ENCODE measurements at regions not wholly inside any gene's neighbourhood (a gene's known extent, or its start where the extent isn't known, plus 50 kb on each side); places are given as distances from the start of the nearest gene placed in this dataset.
"Not testable (repeated sequence)": the region's sequence is repeated elsewhere in the genome, so short reads cannot be mapped to it uniquely, and the experiment has no call there.

DNA sequence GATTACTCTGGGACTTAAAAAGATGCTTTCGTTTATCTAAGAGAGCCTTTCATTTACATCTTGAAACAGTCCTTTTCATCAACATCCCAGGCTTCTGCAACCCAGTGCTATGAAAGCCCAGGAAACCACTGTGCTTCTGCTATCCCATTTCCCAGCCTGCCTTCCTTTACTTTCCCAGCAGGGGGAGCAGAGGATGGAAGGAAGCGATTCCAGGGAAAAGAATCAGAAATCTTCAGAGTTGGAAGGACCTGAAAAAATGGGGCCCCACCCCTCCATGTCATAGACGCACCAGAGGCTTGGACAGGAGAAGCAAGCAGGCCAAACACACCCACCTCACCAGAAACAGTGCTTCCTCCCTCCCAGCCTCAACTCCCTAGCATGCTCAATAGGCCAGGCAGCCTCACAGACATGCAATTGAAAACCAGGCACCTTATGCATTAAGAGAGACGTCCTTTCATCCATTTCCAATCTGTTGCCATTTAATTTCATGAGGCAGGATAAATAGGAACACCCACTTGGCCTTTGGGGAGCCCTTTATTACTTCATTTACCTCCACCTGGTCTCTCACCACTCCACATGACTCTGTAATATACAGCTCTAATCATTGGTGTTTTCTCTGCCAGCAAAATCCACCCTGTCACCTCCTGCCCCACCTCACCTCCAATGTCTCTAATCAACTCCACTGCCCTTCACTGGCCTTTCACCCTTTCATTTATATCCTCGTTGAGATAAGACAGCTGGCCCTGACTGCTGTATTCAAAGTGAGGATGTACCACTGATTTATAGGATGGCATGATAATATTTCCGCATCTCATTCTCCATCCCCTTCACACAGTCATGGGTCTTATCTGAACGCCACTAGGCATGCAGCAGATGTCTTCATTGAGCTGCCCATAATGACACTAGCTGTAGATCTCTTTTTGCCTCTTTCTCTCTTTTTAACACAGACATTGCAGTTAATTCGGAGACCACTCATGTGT lies 583.9 kb downstream of the NTRK3 start:
- DNase-seq: peak in 1 of 3 donors; percentile 3
- ATAC-seq: no peak

GRCh38 chr15:87671289-87671688 lies 585.2 kb downstream of the NTRK3 start:
- TF ChIP-seq CTCF (IDR thresholded peaks at IDR 0.05): no peak
- DNase-seq: no peak
- intact Hi-C loops (cut with DNase I, micrococcal nuclease): no loop called here

More for the DNA sequence above, 583.9 kb downstream of the NTRK3 start:
- intact Hi-C loops (cut with DNase I, micrococcal nuclease): no loop called here
- Histone ChIP-seq H3K4me3 (no peak overlapping the region), H3K36me3 (ENCODE audit: low read depth) (no peaks in the 10 kb centered on the region), H3K9me3 (peaks cover 12% of the 10 kb centered on the region), H3K4me1 (ENCODE audit: low read depth) (no peaks in the 10 kb centered on the region)
- no peak for TF ChIP-seq CTCF (IDR thresholded peaks at IDR 0.05)

DNA sequence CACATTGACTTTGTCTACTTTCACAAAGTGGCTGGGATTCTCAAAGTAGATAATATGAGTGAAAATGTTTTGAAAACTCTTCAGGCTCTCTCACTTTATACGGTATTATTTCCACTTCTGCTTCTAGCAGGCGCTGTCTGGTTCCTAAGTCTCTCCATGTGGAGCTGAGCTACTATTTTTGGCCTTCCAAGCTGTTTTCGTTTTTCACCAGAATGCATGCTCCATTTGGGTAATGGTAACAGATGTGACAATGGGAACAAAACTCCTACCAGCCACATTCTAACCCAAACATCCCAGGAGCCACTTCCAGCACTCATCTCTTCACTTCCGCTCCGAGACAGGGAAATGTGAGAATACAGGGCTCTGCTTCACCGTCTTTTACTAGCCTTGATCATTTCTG lies 586.7 kb downstream of the NTRK3 start:
- no peaks in the 10 kb centered on the region for H3K4me1 ChIP-seq (ENCODE audit: low read depth)
- intact Hi-C loops (cut with DNase I, micrococcal nuclease): no loop called here
- TF ChIP-seq CTCF (IDR thresholded peaks at IDR 0.05): no peak
- no peak for DNase-seq
- no peak overlapping the region for H3K4me3 ChIP-seq
- H3K9me3 ChIP-seq: peaks cover 14% of the 10 kb centered on the region
- H3K36me3 ChIP-seq (ENCODE audit: low read depth): no peaks in the 10 kb centered on the region
- no peak for ATAC-seq

More at GRCh38 chr15:87671289-87671688, 585.2 kb downstream of the NTRK3 start:
- Histone ChIP-seq H3K36me3 (ENCODE audit: low read depth) (no peaks in the 10 kb centered on the region), H3K4me3 (no peak overlapping the region), H3K9me3 (peaks cover 15% of the 10 kb centered on the region), H3K4me1 (ENCODE audit: low read depth) (no peaks in the 10 kb centered on the region)
- ATAC-seq: no peak

- H3K36me3 ChIP-seq (ENCODE audit: low read depth); intact Hi-C loops (cut with DNase I, micrococcal nuclease); H3K4me3 ChIP-seq; H3K4me1 ChIP-seq (ENCODE audit: low read depth); ATAC-seq; DNase-seq: not testable (repeated sequence)
- H3K9me3 ChIP-seq: peaks cover 15% of the 10 kb centered on the region
These were observed 587.6 kb downstream of the NTRK3 start for GRCh38 chr15:87668768-87669564.

DNA sequence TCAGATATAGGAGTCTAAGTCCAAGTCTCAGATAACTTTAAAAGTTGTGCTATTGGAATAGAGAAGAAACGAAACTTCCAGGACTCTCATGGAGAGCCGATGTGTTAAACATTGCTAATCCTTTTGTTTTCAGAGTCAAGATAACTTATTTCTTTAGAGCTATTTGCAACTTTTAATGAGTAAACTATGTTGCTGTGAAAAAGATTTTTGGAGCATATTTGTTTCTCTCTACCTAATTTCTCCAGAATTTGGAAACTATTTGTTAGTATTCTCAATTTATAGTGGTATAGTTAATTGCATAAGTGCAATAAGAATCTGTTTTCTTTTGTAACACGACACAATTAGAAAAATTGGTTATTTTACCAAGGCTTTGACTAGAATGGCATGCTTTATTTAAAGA lies 588.9 kb downstream of the NTRK3 start:
- no peak for TF ChIP-seq CTCF (IDR thresholded peaks at IDR 0.05)
- Histone ChIP-seq H3K4me1 (ENCODE audit: low read depth) (no peaks in the 10 kb centered on the region), H3K36me3 (ENCODE audit: low read depth) (no peaks in the 10 kb centered on the region), H3K4me3 (no peak overlapping the region), H3K9me3 (peaks cover 20% of the 10 kb centered on the region)
- ATAC-seq: no peak
- no peak for DNase-seq
- intact Hi-C loops (cut with DNase I, micrococcal nuclease): no loop called here

- ATAC-seq: no peak
- no peak overlapping the region for H3K4me3 ChIP-seq
- no peak for TF ChIP-seq CTCF (IDR thresholded peaks at IDR 0.05)
- H3K9me3 ChIP-seq: peaks cover 17% of the 10 kb centered on the region
- no peaks in the 10 kb centered on the region for H3K36me3 ChIP-seq (ENCODE audit: low read depth)
- no peaks in the 10 kb centered on the region for H3K4me1 ChIP-seq (ENCODE audit: low read depth)
- intact Hi-C loops (cut with DNase I, micrococcal nuclease): no loop called here
- no peak for DNase-seq
These were observed 594.0 kb downstream of the NTRK3 start for GRCh38 chr15:87662575-87662974.

Data from mucosa of descending colon (tissue), 3 donors.